HepG2 (cell line): ENCODE measurements at regions not wholly inside any gene's neighbourhood (a gene's known extent, or its start where the extent isn't known, plus 50 kb on each side); places are given as distances from the start of the nearest gene placed in this dataset.

Experiments used
- BCLAF1 ChIP-seq: fragments of 450-650 bp; IDR thresholded peaks from 2 replicates; pipeline ENCODE4 v1.6.1; 2017; ENCODE audit warnings: mild to moderate bottlenecking
- MXI1 ChIP-seq: IDR thresholded peaks from 3 replicates; pipeline ENCODE4 v1.6.1; 2012; ENCODE audit warnings: low read depth, low read length, inconsistent platforms, borderline replicate concordance
- ZKSCAN1 ChIP-seq: fragments of 150-350 bp; IDR thresholded peaks from 2 replicates; pipeline ENCODE4 v1.6.1; 2014; ENCODE audit warnings: low read length
- ZNF264 ChIP-seq: sonication (generic); formaldehyde crosslinking; IDR thresholded peaks from 2 replicates; pipeline ENCODE4 v1.4.0; 2020; ENCODE audit warnings: missing genetic modification reagents

GRCh38 chr1:98084188-98084587, 163.4 kb upstream of the DPYD start:
- TF ChIP-seq MXI1 (no peak), ZNF264 (CRISPR knock-in tag) (no peak), BCLAF1 (no peak), ZKSCAN1 (no peak)
